H1 (cell line): ENCODE measurements at regions not wholly inside any gene's neighbourhood (a gene's known extent, or its start where the extent isn't known, plus 50 kb on each side); places are given as distances from the start of the nearest gene placed in this dataset.

ENCODE experiments used
- ATF3 ChIP-seq: IDR thresholded peaks from 2 replicates; pipeline ENCODE4 v1.6.1; 2011; ENCODE audit warnings: low read depth, mild to moderate bottlenecking, low read length; ENCODE audit not compliant: insufficient read depth
- CBX5 ChIP-seq: fragments of 300-800, 300-1000 bp; sonication (generic); IDR thresholded peaks from 2 replicates; pipeline ENCODE4 v1.7.1; 2016; ENCODE audit warnings: antibody characterized with exemption, low read length, low read depth
- CHD7 ChIP-seq: fragments of 300-600 bp; sonication (generic); IDR thresholded peaks from 2 replicates; pipeline ENCODE4 v1.7.1; 2012; ENCODE audit warnings: low read length, moderate library complexity, mild to moderate bottlenecking, inconsistent platforms; ENCODE audit not compliant: insufficient replicate concordance
- RAD21 ChIP-seq, 2 experiments: IDR thresholded peaks in 1 of 2; conservative IDR thresholded peaks in 1 of 2; 2 replicates each; pipeline ENCODE4 v1.6.1; 2011; ENCODE audit warnings: low read depth in 2 of 2, low read length in 2 of 2, improper control_type of control experiment in 1 of 2, inconsistent platforms in 1 of 2, mild to moderate bottlenecking in 1 of 2, moderate library complexity in 1 of 2
- TBP ChIP-seq: IDR thresholded peaks from 2 replicates; pipeline ENCODE4 v1.6.1; 2011; ENCODE audit warnings: low read depth, low read length, improper control_type of control experiment
- YY1 ChIP-seq: IDR thresholded peaks from 2 replicates; pipeline ENCODE4 v1.6.1; 2011; ENCODE audit warnings: low read depth, mild to moderate bottlenecking, low read length

GRCh38 chr12:90630006-90630405 lies 325.0 kb downstream of the CCER1 start (continued):
- TF ChIP-seq CHD7 (no peak), RAD21 (IDR thresholded peaks at IDR 0.05 in 1 of 2, conservative IDR thresholded peaks at IDR 0.05 in 1 of 2; ENCODE audit: low read depth in 2 of 2, low read length in 2 of 2) (no peak), ATF3 (no peak), YY1 (no peak), CBX5 (no peak), TBP (no peak)
